ENCODE measurements at regions not wholly inside any gene's neighbourhood (a gene's known extent, or its start where the extent isn't known, plus 50 kb on each side); places are given as distances from the start of the nearest gene placed in this dataset.
"Not testable (repeated sequence)": the region's sequence is repeated elsewhere in the genome, so short reads cannot be mapped to it uniquely, and the experiment has no call there.

DNA sequence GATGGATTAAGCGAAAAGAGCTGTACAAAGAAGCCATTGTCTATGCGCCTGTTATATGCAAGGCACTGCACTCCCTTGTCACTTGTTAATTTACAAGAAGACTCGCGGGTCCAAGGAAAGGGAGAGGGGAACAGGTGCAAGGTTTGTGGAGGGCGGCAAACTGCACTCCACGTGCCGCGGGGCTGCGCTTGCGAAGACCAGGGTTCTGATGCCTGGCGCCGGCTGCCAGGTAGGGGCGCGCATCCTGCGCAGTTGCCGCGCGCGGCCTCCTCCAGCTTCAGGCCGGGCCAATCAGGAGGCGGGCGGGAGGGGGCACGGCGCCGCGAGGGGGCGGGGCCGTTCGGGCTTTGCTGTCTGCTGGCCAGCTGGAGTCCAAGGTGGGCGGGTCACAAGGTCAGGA is 140.6 kb upstream of the PALS2 start:
- H3K4me3 ChIP-seq = no peak overlapping the region
- TF ChIP-seq, protein P1, sequence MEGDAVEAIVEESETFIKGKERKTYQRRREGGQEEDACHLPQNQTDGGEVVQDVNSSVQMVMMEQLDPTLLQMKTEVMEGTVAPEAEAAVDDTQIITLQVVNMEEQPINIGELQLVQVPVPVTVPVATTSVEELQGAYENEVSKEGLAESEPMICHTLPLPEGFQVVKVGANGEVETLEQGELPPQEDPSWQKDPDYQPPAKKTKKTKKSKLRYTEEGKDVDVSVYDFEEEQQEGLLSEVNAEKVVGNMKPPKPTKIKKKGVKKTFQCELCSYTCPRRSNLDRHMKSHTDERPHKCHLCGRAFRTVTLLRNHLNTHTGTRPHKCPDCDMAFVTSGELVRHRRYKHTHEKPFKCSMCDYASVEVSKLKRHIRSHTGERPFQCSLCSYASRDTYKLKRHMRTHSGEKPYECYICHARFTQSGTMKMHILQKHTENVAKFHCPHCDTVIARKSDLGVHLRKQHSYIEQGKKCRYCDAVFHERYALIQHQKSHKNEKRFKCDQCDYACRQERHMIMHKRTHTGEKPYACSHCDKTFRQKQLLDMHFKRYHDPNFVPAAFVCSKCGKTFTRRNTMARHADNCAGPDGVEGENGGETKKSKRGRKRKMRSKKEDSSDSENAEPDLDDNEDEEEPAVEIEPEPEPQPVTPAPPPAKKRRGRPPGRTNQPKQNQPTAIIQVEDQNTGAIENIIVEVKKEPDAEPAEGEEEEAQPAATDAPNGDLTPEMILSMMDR (IDR thresholded peaks at IDR 0.05) = no peak
- no peak overlapping the region for H3K27ac ChIP-seq
- DNase-seq (ENCODE audit: low spot score) = no peak
- no peak for ATAC-seq (ENCODE audit: insufficient number of reproducible peaks, low FRiP score, low read depth)
- no peaks in the 10 kb centered on the region for H3K9me3 ChIP-seq
- H3K27me3 ChIP-seq (replicated peaks; ENCODE audit: insufficient read depth) = no peaks in the 10 kb centered on the region
- no peaks in the 10 kb centered on the region for H3K36me3 ChIP-seq
- no peaks in the 10 kb centered on the region for H3K4me1 ChIP-seq (ENCODE audit: control insufficient read depth in 1 of 2, low read depth in 2 of 2)

DNA sequence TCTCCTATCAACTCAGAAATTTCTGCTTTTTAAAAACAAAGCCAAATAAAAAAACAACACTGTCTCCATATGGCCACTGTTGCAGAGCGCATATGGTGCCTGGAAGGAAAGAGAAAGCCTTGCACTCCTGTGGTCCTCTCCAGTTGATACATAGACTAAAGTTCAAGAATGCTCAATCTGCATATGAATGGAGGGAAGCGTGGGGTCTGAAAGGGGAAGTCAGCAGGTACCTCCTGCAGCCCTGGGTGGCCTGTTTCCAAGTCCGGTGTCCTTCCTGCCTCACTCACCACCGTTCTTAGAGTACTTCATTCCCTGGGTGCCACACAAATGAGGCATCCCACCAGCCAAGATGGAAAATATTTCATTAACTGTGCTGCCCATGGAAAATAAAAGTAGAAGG is 138.3 kb upstream of the PALS2 start:
- no peak overlapping the region for H3K4me3 ChIP-seq
- ATAC-seq (ENCODE audit: insufficient number of reproducible peaks, low FRiP score, low read depth) = no peak
- TF ChIP-seq, protein P1 (IDR thresholded peaks at IDR 0.05) = no peak
- no peaks in the 10 kb centered on the region for H3K9me3 ChIP-seq
- no peaks in the 10 kb centered on the region for H3K4me1 ChIP-seq (ENCODE audit: control insufficient read depth in 1 of 2, low read depth in 2 of 2)
- no peak for DNase-seq (ENCODE audit: low spot score)
- no peaks in the 10 kb centered on the region for H3K36me3 ChIP-seq
- no peak overlapping the region for H3K27ac ChIP-seq
- H3K27me3 ChIP-seq (replicated peaks; ENCODE audit: insufficient read depth) = no peaks in the 10 kb centered on the region

DNA sequence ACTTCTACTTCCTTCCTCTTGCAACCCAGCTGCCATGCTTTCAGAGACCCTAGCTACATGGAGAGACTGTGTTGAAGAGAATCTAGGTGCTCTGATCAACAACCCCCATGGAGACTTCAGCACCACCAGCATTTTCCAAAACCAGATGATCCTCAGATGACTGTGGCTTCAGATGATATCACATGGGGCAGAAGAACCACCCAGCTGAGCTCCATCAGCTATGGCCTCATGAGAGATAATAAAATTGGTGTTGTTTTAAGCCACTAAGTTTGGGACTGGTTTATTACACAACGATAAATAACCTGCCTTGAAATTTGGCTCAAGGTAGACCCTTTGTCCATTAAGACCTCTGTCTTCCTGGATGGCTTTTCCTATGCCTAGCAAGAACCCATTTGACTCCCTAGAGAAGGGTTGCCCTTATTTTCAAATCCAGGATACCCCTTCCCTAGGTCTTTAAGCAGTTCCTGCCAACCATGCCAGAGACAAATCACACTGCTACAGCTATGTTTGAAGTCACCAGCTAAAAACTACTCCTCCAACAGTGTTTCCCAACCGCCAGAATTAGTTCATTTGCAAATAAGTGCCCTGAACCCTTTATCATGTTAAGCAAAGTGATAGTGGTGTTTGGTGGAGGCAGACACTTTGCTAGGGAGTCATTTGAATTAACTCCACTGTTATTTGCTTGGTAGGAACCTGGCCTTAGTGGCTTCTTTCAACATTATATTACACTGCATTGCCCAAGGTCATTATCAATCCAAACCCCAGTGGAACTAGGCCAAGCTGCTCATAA is 136.9 kb upstream of the PALS2 start:
- DNase-seq (ENCODE audit: low spot score) (no peak), ATAC-seq (ENCODE audit: insufficient number of reproducible peaks, low FRiP score, low read depth) (no peak)
- Histone ChIP-seq H3K4me1 (ENCODE audit: control insufficient read depth in 1 of 2, low read depth in 2 of 2) (no peaks in the 10 kb centered on the region), H3K27ac (no peak overlapping the region), H3K9me3 (no peaks in the 10 kb centered on the region), H3K27me3 (replicated peaks; ENCODE audit: insufficient read depth) (no peaks in the 10 kb centered on the region), H3K4me3 (no peak overlapping the region), H3K36me3 (no peaks in the 10 kb centered on the region)
- TF ChIP-seq, protein P1 (IDR thresholded peaks at IDR 0.05) = no peak

DNA sequence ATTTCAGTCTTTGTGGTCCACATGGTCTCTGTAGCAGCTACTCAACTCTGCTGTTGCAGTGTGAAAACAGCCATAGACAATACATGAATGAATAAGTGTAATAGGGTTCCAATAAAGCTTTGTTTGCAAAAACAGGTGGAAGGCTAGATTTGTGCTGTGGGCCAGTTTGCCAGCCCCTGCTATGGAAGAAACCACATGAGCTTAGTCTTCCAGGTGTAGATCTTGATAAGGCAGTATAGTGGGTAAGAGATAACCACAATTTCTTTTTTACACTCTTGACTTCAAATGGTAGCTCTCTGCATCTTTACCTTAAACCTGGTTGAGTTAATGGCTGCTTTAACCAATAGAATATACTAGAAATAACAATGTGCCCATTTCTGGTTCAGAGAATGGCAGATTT is 135.0 kb upstream of the PALS2 start:
- H3K9me3 ChIP-seq = no peaks in the 10 kb centered on the region
- TF ChIP-seq, protein P1 (IDR thresholded peaks at IDR 0.05) = no peak
- DNase-seq (ENCODE audit: low spot score) (no peak), ATAC-seq (ENCODE audit: insufficient number of reproducible peaks, low FRiP score, low read depth) (no peak)
- peaks cover 0 to 6% of the 10 kb centered on the region in 2 donors for H3K4me1 ChIP-seq (ENCODE audit: control insufficient read depth in 1 of 2, low read depth in 2 of 2)
- H3K36me3 ChIP-seq = no peaks in the 10 kb centered on the region
- H3K27ac ChIP-seq = no peak overlapping the region
- no peaks in the 10 kb centered on the region for H3K27me3 ChIP-seq (replicated peaks; ENCODE audit: insufficient read depth)
- H3K4me3 ChIP-seq = no peak overlapping the region

DNA sequence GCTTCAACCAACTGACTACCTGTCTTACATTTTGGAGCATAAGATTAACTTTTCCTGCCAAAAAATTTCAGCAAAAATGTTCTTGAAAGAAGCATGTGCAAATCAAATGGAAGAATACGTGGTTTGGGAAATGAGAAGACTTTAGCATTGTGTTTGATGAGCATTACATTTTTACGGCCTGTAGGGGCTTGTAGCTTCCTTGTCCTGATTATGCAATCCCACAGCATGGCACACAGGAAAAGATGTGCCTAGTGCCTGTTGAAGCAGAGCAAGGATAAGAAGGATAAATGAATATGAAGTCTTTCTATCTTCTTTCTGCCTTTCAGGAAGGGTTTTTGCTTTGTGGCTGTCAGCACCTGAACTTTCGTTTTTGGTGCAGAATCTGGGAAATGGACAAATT is 134.1 kb upstream of the PALS2 start:
- not testable (repeated sequence) for ATAC-seq (ENCODE audit: insufficient number of reproducible peaks, low FRiP score, low read depth); H3K4me3 ChIP-seq; DNase-seq (ENCODE audit: low spot score); H3K27ac ChIP-seq; H3K27me3 ChIP-seq (replicated peaks; ENCODE audit: insufficient read depth); H3K9me3 ChIP-seq; H3K4me1 ChIP-seq (ENCODE audit: control insufficient read depth in 1 of 2, low read depth in 2 of 2); H3K36me3 ChIP-seq

DNA sequence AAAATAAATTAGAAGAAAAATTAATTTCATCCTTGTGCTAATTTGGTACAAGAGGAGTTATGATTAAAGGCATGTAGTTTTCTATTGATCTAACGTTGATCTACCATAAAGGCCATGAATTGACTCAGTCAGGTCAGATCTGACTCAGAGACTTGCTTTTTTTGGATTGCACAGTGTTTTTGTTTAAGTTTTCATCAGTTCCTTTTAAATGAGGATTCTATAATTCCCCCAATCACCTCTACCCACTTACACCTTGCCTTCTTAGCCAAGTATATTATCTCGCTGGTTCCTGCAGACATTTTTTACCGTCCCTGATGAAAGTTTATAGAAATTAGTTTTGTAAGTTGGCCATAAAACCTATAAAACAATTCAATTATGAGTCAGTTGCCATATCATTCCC is 132.4 kb upstream of the PALS2 start:
- H3K36me3 ChIP-seq = no peaks in the 10 kb centered on the region
- ATAC-seq (ENCODE audit: insufficient number of reproducible peaks, low FRiP score, low read depth) (no peak), DNase-seq (ENCODE audit: low spot score) (no peak)
- no peaks in the 10 kb centered on the region for H3K27me3 ChIP-seq (replicated peaks; ENCODE audit: insufficient read depth)
- H3K4me3 ChIP-seq = no peak overlapping the region
- no peak overlapping the region for H3K27ac ChIP-seq
- no peaks in the 10 kb centered on the region for H3K9me3 ChIP-seq
- TF ChIP-seq, protein P1 (IDR thresholded peaks at IDR 0.05) = no peak
- peaks cover 0 to 6% of the 10 kb centered on the region in 2 donors for H3K4me1 ChIP-seq (ENCODE audit: control insufficient read depth in 1 of 2, low read depth in 2 of 2)

All from thoracic aorta (tissue), 2 donors.